ENCODE measurements at regions not wholly inside any gene's neighbourhood (a gene's known extent, or its start where the extent isn't known, plus 50 kb on each side); places are given as distances from the start of the nearest gene placed in this dataset.
A peak's percentile ranks its signal among the peaks of the same experiment; 100 is the strongest.

GRCh38 chr15:99909592-99910295 is 176.5 kb upstream of the LYSMD4 start:
- no TSS peak for BruUV-seq (replicated peaks)
- Histone ChIP-seq H3K4me1 (no peaks in the 10 kb centered on the region), H3K36me3 (ENCODE audit: control insufficient read depth, insufficient read depth, low read length) (no peaks in the 10 kb centered on the region), H3K27me3 (replicated peaks; ENCODE audit: control insufficient read depth, insufficient read depth, low read length) (no peaks in the 10 kb centered on the region), H3K4me3 (ENCODE audit: low read depth, low read length) (no peak overlapping the region), H3K9me3 (no peaks in the 10 kb centered on the region)
- H3K4me1 Mint-ChIP-seq (ENCODE audit: low read depth, unreplicated experiment) = no peaks in the 10 kb centered on the region
- H3K36me3 Mint-ChIP-seq (ENCODE audit: insufficient read depth, unreplicated experiment) = no peaks in the 10 kb centered on the region
- peak; percentile 19 to 30 for DNase-seq
- ChIA-PET CTCF (no interaction called here), POLR2A (no interaction called here)
- peaks cover 2% of the 10 kb centered on the region for H3K27me3 Mint-ChIP-seq (ENCODE audit: insufficient read depth, unreplicated experiment)
- TF ChIP-seq CTCF (IDR thresholded peaks at IDR 0.05; ENCODE audit: insufficient read depth in 1 of 2, low read depth in 1 of 2, low read length in 1 of 2, severe bottlenecking in 1 of 2, unreplicated experiment in 1 of 2) = peak in 1 of 2 experiments; percentile 12
- H3K4me3 Mint-ChIP-seq (ENCODE audit: unreplicated experiment) = no peak overlapping the region
- H3K9me3 Mint-ChIP-seq (ENCODE audit: unreplicated experiment) = no peaks in the 10 kb centered on the region
- intact Hi-C loops (cut with micrococcal nuclease; ENCODE audit: unreplicated experiment) = no loop called here
- H3K27ac Mint-ChIP-seq (ENCODE audit: unreplicated experiment) = no peak overlapping the region

DNA sequence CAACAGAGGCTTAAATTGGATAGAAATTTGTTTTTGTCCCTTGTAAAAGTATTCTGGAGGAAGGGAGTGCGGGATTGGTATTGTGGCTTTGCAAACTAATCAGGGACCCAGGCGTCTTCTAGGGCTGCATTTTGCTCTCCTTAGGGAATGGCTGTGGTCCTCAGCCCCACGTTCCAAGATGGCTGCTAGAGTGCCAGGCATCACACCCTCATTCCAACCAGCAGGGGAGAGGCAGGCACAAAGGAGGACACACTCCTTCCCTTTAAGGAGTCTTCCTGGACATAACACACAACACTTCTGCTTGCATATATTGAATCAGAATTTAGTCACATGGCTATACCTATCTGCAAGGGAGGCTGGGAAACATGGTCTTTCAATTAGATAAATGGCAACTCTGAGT is 174.5 kb upstream of the LYSMD4 start:
- H3K4me3 ChIP-seq (ENCODE audit: low read depth, low read length) = no peak overlapping the region
- Mint-ChIP-seq H3K4me3 (ENCODE audit: unreplicated experiment) (no peak overlapping the region), H3K4me1 (ENCODE audit: low read depth, unreplicated experiment) (no peaks in the 10 kb centered on the region), H3K9me3 (ENCODE audit: unreplicated experiment) (no peaks in the 10 kb centered on the region), H3K27me3 (ENCODE audit: insufficient read depth, unreplicated experiment) (peaks cover 5% of the 10 kb centered on the region), H3K36me3 (ENCODE audit: insufficient read depth, unreplicated experiment) (no peaks in the 10 kb centered on the region), H3K27ac (ENCODE audit: unreplicated experiment) (no peak overlapping the region)
- ChIA-PET POLR2A (no interaction called here), CTCF (no interaction called here)
- DNase-seq = no peak
- H3K36me3 ChIP-seq (ENCODE audit: control insufficient read depth, insufficient read depth, low read length) = no peaks in the 10 kb centered on the region
- H3K9me3 ChIP-seq = no peaks in the 10 kb centered on the region
- intact Hi-C loops (cut with micrococcal nuclease; ENCODE audit: unreplicated experiment) = no loop called here
- no peaks in the 10 kb centered on the region for H3K27me3 ChIP-seq (replicated peaks; ENCODE audit: control insufficient read depth, insufficient read depth, low read length)
- no peak for TF ChIP-seq CTCF (IDR thresholded peaks at IDR 0.05; ENCODE audit: insufficient read depth in 1 of 2, low read depth in 1 of 2, low read length in 1 of 2, severe bottlenecking in 1 of 2, unreplicated experiment in 1 of 2)
- no peaks in the 10 kb centered on the region for H3K4me1 ChIP-seq
- no TSS peak for BruUV-seq (replicated peaks)

DNA sequence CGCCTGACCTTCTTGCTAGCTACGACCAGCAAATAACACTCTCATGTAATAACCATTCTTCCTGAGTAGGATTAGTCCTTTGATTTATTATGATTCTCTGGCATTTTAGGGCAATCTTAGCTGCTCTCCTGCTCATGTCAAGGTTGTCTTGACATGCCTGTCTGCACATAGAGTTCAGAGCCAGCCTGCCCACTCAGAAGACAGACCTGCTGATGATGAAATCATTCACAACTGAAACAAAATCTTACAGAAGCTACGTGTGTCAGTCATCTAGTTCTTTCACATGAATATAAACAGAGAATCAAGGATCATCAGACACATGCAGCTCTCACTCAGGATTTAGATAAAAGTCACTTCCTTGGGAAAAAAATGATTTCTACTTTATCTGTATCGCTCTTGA is 173.6 kb upstream of the LYSMD4 start:
- H3K4me3 Mint-ChIP-seq (ENCODE audit: unreplicated experiment) = no peak overlapping the region
- POLR2A ChIA-PET = no interaction called here
- H3K27ac Mint-ChIP-seq (ENCODE audit: unreplicated experiment) = no peak overlapping the region
- no peak for DNase-seq
- Histone ChIP-seq H3K9me3 (no peaks in the 10 kb centered on the region), H3K4me1 (no peaks in the 10 kb centered on the region), H3K27me3 (replicated peaks; ENCODE audit: control insufficient read depth, insufficient read depth, low read length) (no peaks in the 10 kb centered on the region), H3K4me3 (ENCODE audit: low read depth, low read length) (no peak overlapping the region), H3K36me3 (ENCODE audit: control insufficient read depth, insufficient read depth, low read length) (no peaks in the 10 kb centered on the region)
- H3K4me1 Mint-ChIP-seq (ENCODE audit: low read depth, unreplicated experiment) = no peaks in the 10 kb centered on the region
- H3K36me3 Mint-ChIP-seq (ENCODE audit: insufficient read depth, unreplicated experiment) = no peaks in the 10 kb centered on the region
- CTCF ChIA-PET = no interaction called here
- TF ChIP-seq CTCF (IDR thresholded peaks at IDR 0.05; ENCODE audit: insufficient read depth in 1 of 2, low read depth in 1 of 2, low read length in 1 of 2, severe bottlenecking in 1 of 2, unreplicated experiment in 1 of 2) = no peak
- peaks cover 5% of the 10 kb centered on the region for H3K27me3 Mint-ChIP-seq (ENCODE audit: insufficient read depth, unreplicated experiment)
- intact Hi-C loops (cut with micrococcal nuclease; ENCODE audit: unreplicated experiment) = no loop called here
- H3K9me3 Mint-ChIP-seq (ENCODE audit: unreplicated experiment) = no peaks in the 10 kb centered on the region
- no TSS peak for BruUV-seq (replicated peaks)

All from Caco-2 (cell line).